ENCODE measurements at regions not wholly inside any gene's neighbourhood (a gene's known extent, or its start where the extent isn't known, plus 50 kb on each side); places are given as distances from the start of the nearest gene placed in this dataset.

- no peak overlapping the region for H3K4ac ChIP-seq (ENCODE audit: low read depth, low read length)
- H3K4me3 ChIP-seq (ENCODE audit: insufficient read depth, low read depth, low read length): no peak overlapping the region
- H3K4me2 ChIP-seq (ENCODE audit: low read depth, low read length): no peak overlapping the region
- no peak for DNase-seq
- no peaks in the 10 kb centered on the region for H3K36me3 ChIP-seq (ENCODE audit: control insufficient read depth, insufficient read depth, low read length)
- dilution Hi-C loops (cut with HindIII; ENCODE audit: low sequenced_read_pairs, unreplicated experiment) (no loop called here), intact Hi-C loops (cut with micrococcal nuclease) (no loop called here), in situ Hi-C loops (cut with MboI; ENCODE audit: low sequenced_read_pairs) (no loop called here)
- CTCF ChIA-PET: no interaction called here
- no peak overlapping the region for H3K23ac ChIP-seq (ENCODE audit: low read depth, low read length)
- H4K8ac ChIP-seq (ENCODE audit: low read depth in 2 of 2, low read length in 2 of 2): no peak overlapping the region
- no peak overlapping the region for H2BK20ac ChIP-seq (ENCODE audit: low read depth, low read length)
- no peak overlapping the region for H4K91ac ChIP-seq (ENCODE audit: insufficient read depth, low read depth, low read length)
- H3K9ac ChIP-seq (ENCODE audit: low read depth, low read length): no peak overlapping the region
- H3K79me1 ChIP-seq (ENCODE audit: low read depth in 1 of 2, low read length in 2 of 2): no peaks in the 10 kb centered on the region
- H4K5ac ChIP-seq (ENCODE audit: low read depth, low read length): no peak overlapping the region
- no peaks in the 10 kb centered on the region for H4K20me1 ChIP-seq (ENCODE audit: insufficient read depth, low read length)
- POLR2A ChIA-PET (ENCODE audit: unreplicated experiment): no interaction called here
- no peak for ATAC-seq (ENCODE audit: low read depth)
- H3K18ac ChIP-seq (ENCODE audit: low read depth, low read length): no peak overlapping the region
- no peak overlapping the region for H2BK5ac ChIP-seq (ENCODE audit: low read depth, low read length, poor library complexity, severe bottlenecking)
- H2BK120ac ChIP-seq (ENCODE audit: low read depth, low read length): no peak overlapping the region
- H3K14ac ChIP-seq (replicated peaks; ENCODE audit: low read depth, low read length): no peak overlapping the region
- no peak overlapping the region for H2AK5ac ChIP-seq (ENCODE audit: low read depth, low read length)
- BruUV-seq (replicated peaks): no TSS peak
- H2AFZ ChIP-seq (replicated peaks; ENCODE audit: low read length, poor library complexity): no peak overlapping the region
- H2BK15ac ChIP-seq (ENCODE audit: low read depth, low read length): no peak overlapping the region
- H3K4me1 ChIP-seq (ENCODE audit: control insufficient read depth, insufficient read depth, low read length): no peaks in the 10 kb centered on the region
- H3K27me3 ChIP-seq (ENCODE audit: control insufficient read depth, insufficient read depth, low read length): no peaks in the 10 kb centered on the region
- no peak overlapping the region for H3K27ac ChIP-seq (ENCODE audit: insufficient read depth, low read length)
- no peaks in the 10 kb centered on the region for H3K9me1 ChIP-seq (ENCODE audit: insufficient read depth, low read length)
- no CpG with 5 or more reads among the region's 1 CpG for WGBS, 2 experiments (ENCODE audit: extremely low coverage in 2 of 2, insufficient read length in 1 of 2)
- H3K56ac ChIP-seq (ENCODE audit: extremely low read depth, insufficient read depth, low read length): no peak overlapping the region
- no peak overlapping the region for H2AK9ac ChIP-seq (replicated peaks; ENCODE audit: low read depth, low read length, poor library complexity)
- H3K9me3 ChIP-seq (ENCODE audit: control insufficient read depth, insufficient read depth, low read length): peaks cover 60% of the 10 kb centered on the region
- TF ChIP-seq, protein P1, sequence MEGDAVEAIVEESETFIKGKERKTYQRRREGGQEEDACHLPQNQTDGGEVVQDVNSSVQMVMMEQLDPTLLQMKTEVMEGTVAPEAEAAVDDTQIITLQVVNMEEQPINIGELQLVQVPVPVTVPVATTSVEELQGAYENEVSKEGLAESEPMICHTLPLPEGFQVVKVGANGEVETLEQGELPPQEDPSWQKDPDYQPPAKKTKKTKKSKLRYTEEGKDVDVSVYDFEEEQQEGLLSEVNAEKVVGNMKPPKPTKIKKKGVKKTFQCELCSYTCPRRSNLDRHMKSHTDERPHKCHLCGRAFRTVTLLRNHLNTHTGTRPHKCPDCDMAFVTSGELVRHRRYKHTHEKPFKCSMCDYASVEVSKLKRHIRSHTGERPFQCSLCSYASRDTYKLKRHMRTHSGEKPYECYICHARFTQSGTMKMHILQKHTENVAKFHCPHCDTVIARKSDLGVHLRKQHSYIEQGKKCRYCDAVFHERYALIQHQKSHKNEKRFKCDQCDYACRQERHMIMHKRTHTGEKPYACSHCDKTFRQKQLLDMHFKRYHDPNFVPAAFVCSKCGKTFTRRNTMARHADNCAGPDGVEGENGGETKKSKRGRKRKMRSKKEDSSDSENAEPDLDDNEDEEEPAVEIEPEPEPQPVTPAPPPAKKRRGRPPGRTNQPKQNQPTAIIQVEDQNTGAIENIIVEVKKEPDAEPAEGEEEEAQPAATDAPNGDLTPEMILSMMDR (conservative IDR thresholded peaks at IDR 0.05; ENCODE audit: low read depth, low read length): no peak
- TF ChIP-seq CHD1 (IDR thresholded peaks at IDR 0.05; ENCODE audit: low read depth, low read length) (no peak), MAFK (IDR thresholded peaks at IDR 0.05; ENCODE audit: low read depth, low read length) (no peak), CEBPB (IDR thresholded peaks at IDR 0.05; ENCODE audit: low read depth, low read length) (no peak), ELK1 (IDR thresholded peaks at IDR 0.05; ENCODE audit: borderline replicate concordance, low read depth, low read length) (no peak), BHLHE40 (IDR thresholded peaks at IDR 0.05; ENCODE audit: low read depth, low read length) (no peak), RFX5 (IDR thresholded peaks at IDR 0.05; ENCODE audit: low read depth, low read length) (no peak), RAD21 (IDR thresholded peaks at IDR 0.05; ENCODE audit: low read length) (no peak), MXI1 (IDR thresholded peaks at IDR 0.05; ENCODE audit: borderline replicate concordance, low read depth, low read length) (no peak), USF2 (IDR thresholded peaks at IDR 0.05; ENCODE audit: low read depth, low read length) (no peak), FOS (IDR thresholded peaks at IDR 0.05; ENCODE audit: low read depth, low read length) (no peak), RCOR1 (IDR thresholded peaks at IDR 0.05; ENCODE audit: insufficient replicate concordance, low read length) (no peak), SMC3 (IDR thresholded peaks at IDR 0.05; ENCODE audit: low read depth, low read length) (no peak), POLR2A (IDR thresholded peaks at IDR 0.05; ENCODE audit: low read depth, low read length) (no peak), NFE2L2 (IDR thresholded peaks at IDR 0.05; ENCODE audit: low read depth, low read length) (no peak)
Measured at GRCh38 chr10:130512936-130513335, 376.7 kb downstream of the GLRX3 start.
